ENCODE measurements at regions not wholly inside any gene's neighbourhood (a gene's known extent, or its start where the extent isn't known, plus 50 kb on each side); places are given as distances from the start of the nearest gene placed in this dataset.

DNA sequence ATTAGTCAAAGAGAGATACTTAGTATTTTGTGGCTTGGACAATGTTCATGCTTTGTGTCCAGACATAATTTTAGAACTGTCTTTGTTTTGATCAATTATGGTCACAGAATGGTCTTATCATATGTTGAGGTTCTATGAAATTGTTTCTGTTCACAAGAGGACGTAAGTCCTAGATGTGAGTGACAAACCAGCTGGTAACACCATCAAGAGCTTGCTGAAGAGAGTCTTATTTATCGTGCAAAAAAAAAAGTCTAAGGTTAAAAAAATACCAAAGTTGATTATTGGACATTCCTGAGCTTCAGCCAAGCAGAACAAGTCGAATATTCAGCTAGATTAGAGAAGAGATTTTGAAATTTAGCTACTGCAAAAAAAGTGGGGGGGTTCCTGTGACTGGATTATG is 495.9 kb upstream of the NAALADL2 start:
- TF ChIP-seq, protein P1, sequence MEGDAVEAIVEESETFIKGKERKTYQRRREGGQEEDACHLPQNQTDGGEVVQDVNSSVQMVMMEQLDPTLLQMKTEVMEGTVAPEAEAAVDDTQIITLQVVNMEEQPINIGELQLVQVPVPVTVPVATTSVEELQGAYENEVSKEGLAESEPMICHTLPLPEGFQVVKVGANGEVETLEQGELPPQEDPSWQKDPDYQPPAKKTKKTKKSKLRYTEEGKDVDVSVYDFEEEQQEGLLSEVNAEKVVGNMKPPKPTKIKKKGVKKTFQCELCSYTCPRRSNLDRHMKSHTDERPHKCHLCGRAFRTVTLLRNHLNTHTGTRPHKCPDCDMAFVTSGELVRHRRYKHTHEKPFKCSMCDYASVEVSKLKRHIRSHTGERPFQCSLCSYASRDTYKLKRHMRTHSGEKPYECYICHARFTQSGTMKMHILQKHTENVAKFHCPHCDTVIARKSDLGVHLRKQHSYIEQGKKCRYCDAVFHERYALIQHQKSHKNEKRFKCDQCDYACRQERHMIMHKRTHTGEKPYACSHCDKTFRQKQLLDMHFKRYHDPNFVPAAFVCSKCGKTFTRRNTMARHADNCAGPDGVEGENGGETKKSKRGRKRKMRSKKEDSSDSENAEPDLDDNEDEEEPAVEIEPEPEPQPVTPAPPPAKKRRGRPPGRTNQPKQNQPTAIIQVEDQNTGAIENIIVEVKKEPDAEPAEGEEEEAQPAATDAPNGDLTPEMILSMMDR (conservative IDR thresholded peaks at IDR 0.05), result no peak
- no peak for TF ChIP-seq ZFX (IDR thresholded peaks at IDR 0.05)
